Thymus (tissue), 11 donors: ENCODE measurements at regions not wholly inside any gene's neighbourhood (a gene's known extent, or its start where the extent isn't known, plus 50 kb on each side); places are given as distances from the start of the nearest gene placed in this dataset.

Experiments used
- DNase-seq, 9 donors: peaks; one replicate each; pipeline ENCODE4 v3.0.0-alpha.2; 2013; ENCODE audit warnings: low spot score in 9 of 9, low read depth in 6 of 9, missing footprints in 1 of 9
- H3K27ac ChIP-seq, 2 donors: one replicate each; pipeline ENCODE4 v1.5.1; 2013; ENCODE audit warnings: control low read depth in 1 of 2, low read depth in 1 of 2, low read length in 1 of 2, mild to moderate bottlenecking in 1 of 2, moderate library complexity in 1 of 2
- H3K27me3 ChIP-seq, 2 donors: one replicate each; pipeline ENCODE4 v1.5.1; 2013; ENCODE audit warnings: low read length in 1 of 2; ENCODE audit not compliant: control insufficient read depth in 2 of 2, insufficient read depth in 1 of 2
- H3K36me3 ChIP-seq, 2 donors: one replicate each; pipeline ENCODE4 v1.5.1; 2013; ENCODE audit warnings: low read length in 1 of 2, mild to moderate bottlenecking in 1 of 2, moderate library complexity in 1 of 2; ENCODE audit not compliant: control insufficient read depth in 2 of 2, insufficient read depth in 2 of 2
- H3K4me1 ChIP-seq, 2 donors: one replicate each; pipeline ENCODE4 v1.5.1; 2013; ENCODE audit warnings: low read length in 2 of 2; ENCODE audit not compliant: control insufficient read depth in 2 of 2, insufficient read depth in 2 of 2
- H3K4me3 ChIP-seq, 2 donors: one replicate each; pipeline ENCODE4 v1.5.1; 2013; ENCODE audit warnings: low read length in 2 of 2, control low read depth in 1 of 2, mild to moderate bottlenecking in 1 of 2
- H3K9me3 ChIP-seq, 2 donors: one replicate each; pipeline ENCODE4 v1.5.1; 2013; ENCODE audit warnings: low read length in 1 of 2, mild to moderate bottlenecking in 1 of 2; ENCODE audit not compliant: control insufficient read depth in 2 of 2, insufficient read depth in 1 of 2
- WGBS: extraction: QIAGEN DNeasy Blood & Tissue Kit; methylation state at CpG from one replicate; pipeline ENCODE4 v1.1.7; 2013; 5-methylcytosine and 5-hydroxymethylcytosine counted together
- donor health status: healthy.

- WGBS = 97% methylated on average over 1 of the region's 1 CpG
- H3K4me1 ChIP-seq = no peaks in the 10 kb centered on the region
Measured at GRCh38 chr1:191305370-191305769, 827.7 kb upstream of the BRINP3 start.

GRCh38 chr1:191306916-191307315, 829.3 kb upstream of the BRINP3 start:
- no peak for DNase-seq

More at GRCh38 chr1:191305370-191305769, 827.7 kb upstream of the BRINP3 start:
- no peak overlapping the region for H3K4me3 ChIP-seq
- no peak overlapping the region for H3K27ac ChIP-seq
- DNase-seq = no peak
- no peaks in the 10 kb centered on the region for H3K27me3 ChIP-seq
- H3K36me3 ChIP-seq = no peaks in the 10 kb centered on the region
- H3K9me3 ChIP-seq = peaks cover 1 to 12% of the 10 kb centered on the region in 2 donors

DNA sequence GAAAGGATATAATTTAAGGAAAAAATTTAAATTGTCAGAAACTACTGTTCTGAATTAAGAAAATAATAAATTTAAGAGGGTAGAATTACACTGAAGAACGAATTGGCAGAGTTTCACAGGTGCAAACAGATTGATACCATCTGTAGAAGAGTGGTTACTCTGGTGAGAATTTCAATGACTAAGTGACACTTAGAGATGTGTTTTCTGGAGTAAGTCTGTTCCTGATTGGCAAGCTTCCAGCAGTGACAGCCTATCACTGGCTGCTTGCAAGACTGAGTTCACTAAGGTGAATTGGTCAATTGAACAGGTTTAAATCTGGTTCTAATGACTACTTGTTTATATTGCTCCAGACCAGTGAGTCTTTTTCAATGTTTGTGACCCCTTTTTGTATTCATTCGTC, 838.2 kb upstream of the RGS18 start:
- WGBS = 79% methylated on average over 2 of the region's 2 CpGs
- no peak for DNase-seq
- no peaks in the 10 kb centered on the region for H3K4me1 ChIP-seq
- no peaks in the 10 kb centered on the region for H3K36me3 ChIP-seq
- H3K4me3 ChIP-seq = no peak overlapping the region
- H3K27ac ChIP-seq = no peak overlapping the region
- H3K9me3 ChIP-seq = no peaks in the 10 kb centered on the region
- no peaks in the 10 kb centered on the region for H3K27me3 ChIP-seq

More at GRCh38 chr1:191306916-191307315, 829.3 kb upstream of the BRINP3 start:
- no peak overlapping the region for H3K4me3 ChIP-seq
- H3K4me1 ChIP-seq = no peaks in the 10 kb centered on the region
- peaks cover 1 to 12% of the 10 kb centered on the region in 2 donors for H3K9me3 ChIP-seq
- no peaks in the 10 kb centered on the region for H3K36me3 ChIP-seq
- no peaks in the 10 kb centered on the region for H3K27me3 ChIP-seq
- WGBS = 89% methylated on average over 7 of the region's 7 CpGs
- H3K27ac ChIP-seq = no peak overlapping the region

- no peak for DNase-seq
- 91% methylated on average over 4 of the region's 4 CpGs for WGBS
Measured at GRCh38 chr1:191327868-191328267, 830.4 kb upstream of the RGS18 start.

GRCh38 chr1:191343816-191344215, 814.4 kb upstream of the RGS18 start:
- peaks cover 0 to 5% of the 10 kb centered on the region in 2 donors for H3K9me3 ChIP-seq
- WGBS = 83% methylated on average over 1 of the region's 1 CpG
- DNase-seq = no peak

More at GRCh38 chr1:191327868-191328267, 830.4 kb upstream of the RGS18 start:
- Histone ChIP-seq H3K9me3 (no peaks in the 10 kb centered on the region), H3K4me3 (no peak overlapping the region), H3K27ac (no peak overlapping the region), H3K36me3 (no peaks in the 10 kb centered on the region), H3K4me1 (no peaks in the 10 kb centered on the region), H3K27me3 (no peaks in the 10 kb centered on the region)

DNA sequence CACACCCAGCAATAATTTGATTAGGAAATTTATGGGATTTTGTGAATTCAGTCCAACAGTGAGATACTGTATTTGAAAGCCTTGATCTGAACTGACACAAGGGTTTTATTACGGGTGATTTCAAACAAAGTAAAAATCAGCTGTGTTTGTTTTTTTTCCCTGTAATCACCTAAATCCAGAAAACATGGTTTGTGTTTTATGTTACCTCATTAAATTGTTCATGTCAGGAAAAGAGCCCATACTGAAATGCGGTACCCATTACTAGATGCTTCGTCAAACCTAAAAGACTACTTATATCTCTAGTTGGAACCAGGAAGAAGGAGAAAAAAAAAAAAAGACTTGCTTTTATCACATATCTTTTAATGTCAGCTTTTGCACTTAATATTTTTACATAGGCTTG, 811.9 kb upstream of the RGS18 start:
- no peak for DNase-seq
- Histone ChIP-seq H3K27me3 (no peaks in the 10 kb centered on the region), H3K4me1 (no peaks in the 10 kb centered on the region), H3K9me3 (peaks cover 0 to 5% of the 10 kb centered on the region in 2 donors), H3K27ac (no peak overlapping the region), H3K36me3 (no peaks in the 10 kb centered on the region), H3K4me3 (no peak overlapping the region)
- WGBS = 95% methylated on average over 3 of the region's 3 CpGs

More at GRCh38 chr1:191343816-191344215, 814.4 kb upstream of the RGS18 start:
- Histone ChIP-seq H3K27me3 (no peaks in the 10 kb centered on the region), H3K27ac (no peak overlapping the region), H3K4me1 (no peaks in the 10 kb centered on the region), H3K36me3 (no peaks in the 10 kb centered on the region), H3K4me3 (no peak overlapping the region)

- H3K4me3 ChIP-seq = no peak overlapping the region
- no peaks in the 10 kb centered on the region for H3K4me1 ChIP-seq
- peaks cover 0 to 5% of the 10 kb centered on the region in 2 donors for H3K9me3 ChIP-seq
- WGBS = 93% methylated on average over 3 of the region's 3 CpGs
- no peak for DNase-seq
- no peak overlapping the region for H3K27ac ChIP-seq
- no peaks in the 10 kb centered on the region for H3K36me3 ChIP-seq
- no peaks in the 10 kb centered on the region for H3K27me3 ChIP-seq
Measured at GRCh38 chr1:191348328-191348727, 809.9 kb upstream of the RGS18 start.

DNA sequence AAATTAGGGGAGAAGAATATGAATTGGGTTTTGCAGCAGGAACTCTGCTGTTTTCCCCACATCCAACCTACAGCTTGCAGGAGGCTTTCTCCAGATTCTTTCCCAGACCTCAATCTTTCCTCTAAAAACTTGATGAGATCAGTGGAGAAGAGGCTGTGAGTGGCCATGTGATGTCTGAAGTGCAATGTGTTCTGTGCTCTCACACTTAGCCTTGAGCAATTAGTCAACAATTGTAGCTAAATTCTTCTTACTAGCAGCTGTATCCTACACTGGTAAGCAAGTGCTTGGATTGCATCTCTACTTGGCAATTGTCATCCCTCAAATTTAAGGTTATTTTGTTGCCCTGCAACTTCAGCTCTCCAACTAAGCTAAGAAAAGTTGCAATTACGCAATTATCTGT, 807.3 kb upstream of the RGS18 start:
- H3K4me3 ChIP-seq = no peak overlapping the region
- H3K36me3 ChIP-seq = no peaks in the 10 kb centered on the region
- no peak overlapping the region for H3K27ac ChIP-seq
- no peaks in the 10 kb centered on the region for H3K27me3 ChIP-seq
- DNase-seq = no peak
- no peaks in the 10 kb centered on the region for H3K9me3 ChIP-seq
- WGBS = 0% methylated on average over 1 of the region's 1 CpG
- no peaks in the 10 kb centered on the region for H3K4me1 ChIP-seq

DNA sequence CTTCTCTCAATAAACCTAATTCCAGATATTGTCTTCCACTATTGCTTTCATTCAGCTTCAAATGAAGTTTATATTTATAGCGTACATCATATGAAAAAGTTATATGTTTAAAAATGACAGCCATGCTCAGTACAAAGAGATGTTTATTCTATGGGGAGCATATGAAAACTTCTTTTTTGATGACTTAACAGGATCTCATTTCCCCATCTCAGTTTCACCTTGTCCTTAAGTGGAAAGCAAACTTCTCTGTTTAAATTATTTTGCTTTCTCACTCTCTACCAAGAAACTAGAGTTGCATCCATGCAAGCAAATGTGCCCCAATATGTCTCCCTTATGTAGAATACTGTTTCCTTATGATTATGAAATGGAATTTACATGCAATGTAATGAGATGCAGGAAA, 799.5 kb upstream of the RGS18 start:
- no peaks in the 10 kb centered on the region for H3K4me1 ChIP-seq
- no peak overlapping the region for H3K4me3 ChIP-seq
- no peaks in the 10 kb centered on the region for H3K36me3 ChIP-seq
- H3K27ac ChIP-seq = no peak overlapping the region
- WGBS = 94% methylated on average over 1 of the region's 1 CpG
- H3K9me3 ChIP-seq = no peaks in the 10 kb centered on the region
- DNase-seq = no peak
- no peaks in the 10 kb centered on the region for H3K27me3 ChIP-seq

DNA sequence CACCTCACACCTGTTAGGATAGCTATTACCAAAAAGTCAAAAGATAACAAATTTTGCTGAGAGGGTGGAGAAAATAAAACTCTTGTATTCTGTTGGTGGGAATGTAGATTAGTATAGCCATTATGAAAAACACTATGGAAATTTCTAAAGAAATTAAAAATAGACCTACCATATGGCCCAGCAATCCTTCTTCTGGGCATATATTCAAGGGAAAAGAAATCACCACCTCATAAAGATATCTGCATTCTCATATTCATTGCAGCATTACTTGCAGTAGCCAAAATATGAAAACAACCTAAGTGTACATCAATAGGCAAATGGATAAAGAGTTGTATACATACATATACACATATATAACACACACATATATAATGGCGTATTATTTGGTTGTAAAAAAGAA, 791.6 kb upstream of the RGS18 start:
- Histone ChIP-seq H3K36me3 (no peaks in the 10 kb centered on the region), H3K27ac (no peak overlapping the region), H3K4me1 (no peaks in the 10 kb centered on the region), H3K27me3 (no peaks in the 10 kb centered on the region), H3K4me3 (no peak overlapping the region), H3K9me3 (no peaks in the 10 kb centered on the region)
- DNase-seq = no peak
- WGBS = 97% methylated on average over 1 of the region's 1 CpG
